Hematopoietic multipotent progenitor cell treated with erythropoietin and hydrocortisone succinate and interleukin-3 and kit ligand, for 15 days (in vitro differentiated cells): ENCODE measurements at regions not wholly inside any gene's neighbourhood (a gene's known extent, or its start where the extent isn't known, plus 50 kb on each side); places are given as distances from the start of the nearest gene placed in this dataset.
A peak's percentile ranks its signal among the peaks of the same experiment; 100 is the strongest.
"Not testable (repeated sequence)": the region's sequence is repeated elsewhere in the genome, so short reads cannot be mapped to it uniquely, and the experiment has no call there.

Source experiments
- DNase-seq: peaks from one replicate; pipeline ENCODE4 v3.0.0-alpha.2; 2015; ENCODE audit warnings: low spot score

- no peak for DNase-seq
These were observed 408.2 kb downstream of the SEC14L1 start for GRCh38 chr17:77548967-77549366.

- peak; percentile 29 for DNase-seq
These were observed 408.7 kb upstream of the TNRC6C start for GRCh38 chr17:77549726-77550366.

- no peak for DNase-seq
These were observed 404.9 kb upstream of the TNRC6C start for GRCh38 chr17:77553459-77554066.

DNA sequence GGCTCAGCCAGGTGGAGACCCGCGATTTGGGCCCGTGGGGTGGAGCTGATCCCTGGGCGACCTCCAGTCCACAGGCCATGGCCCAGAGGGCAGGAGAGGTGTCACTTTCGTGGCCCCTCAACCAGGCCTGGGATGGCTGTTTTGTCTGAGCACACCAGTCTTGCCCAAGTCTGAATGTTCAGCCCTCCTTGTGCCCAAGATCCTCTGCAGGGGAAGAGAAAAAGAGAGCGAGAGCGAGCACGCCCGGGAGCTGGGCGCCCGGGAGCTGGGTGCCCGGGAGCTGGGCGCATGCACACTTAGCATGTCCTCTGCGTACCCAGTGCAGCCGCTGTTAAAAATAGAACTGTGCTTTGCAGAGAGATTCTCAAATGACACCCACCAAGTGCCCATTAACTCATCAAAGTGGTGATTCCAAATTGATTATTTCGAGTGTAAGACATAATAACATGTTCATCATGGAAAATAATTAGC is 403.3 kb upstream of the TNRC6C start:
- DNase-seq = no peak

- no peak for DNase-seq
These were observed 402.7 kb upstream of the TNRC6C start for GRCh38 chr17:77555741-77556291.

DNA sequence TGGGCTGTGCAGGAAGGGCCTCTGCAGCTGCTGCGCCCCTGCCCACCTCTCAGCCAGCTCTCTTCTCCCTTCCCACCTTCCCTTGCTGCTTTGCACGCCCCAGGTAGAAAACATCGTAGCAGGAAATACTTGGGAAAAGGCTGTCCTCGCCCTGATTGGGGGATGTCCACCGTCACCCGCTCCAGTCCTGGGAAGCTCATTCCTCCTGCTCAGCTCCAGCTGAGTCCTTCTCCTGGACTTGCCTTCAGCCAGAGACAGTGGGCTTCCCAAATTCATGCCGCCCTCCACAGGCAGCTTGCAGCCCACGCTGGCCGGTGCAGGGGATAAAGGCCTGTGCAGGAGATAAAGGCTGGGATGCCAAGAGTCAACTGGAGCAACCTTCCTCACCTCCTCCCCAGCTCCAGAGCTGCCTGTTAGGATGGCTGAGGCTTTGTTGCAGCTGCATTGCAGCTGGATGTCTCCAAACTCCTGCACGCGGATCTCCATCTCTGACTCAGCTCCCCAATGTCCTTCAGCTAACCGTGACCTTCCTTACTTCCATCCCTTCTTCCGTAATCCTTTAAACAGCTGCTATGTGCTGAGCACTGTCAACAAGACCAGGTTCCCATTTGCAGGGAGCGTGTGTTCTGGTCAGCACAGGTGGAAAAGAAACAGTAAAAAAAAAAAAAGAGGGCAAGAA is 402.0 kb upstream of the TNRC6C start:
- no peak for DNase-seq

- no peak for DNase-seq
These were observed 399.5 kb upstream of the TNRC6C start for GRCh38 chr17:77558846-77559626.

DNA sequence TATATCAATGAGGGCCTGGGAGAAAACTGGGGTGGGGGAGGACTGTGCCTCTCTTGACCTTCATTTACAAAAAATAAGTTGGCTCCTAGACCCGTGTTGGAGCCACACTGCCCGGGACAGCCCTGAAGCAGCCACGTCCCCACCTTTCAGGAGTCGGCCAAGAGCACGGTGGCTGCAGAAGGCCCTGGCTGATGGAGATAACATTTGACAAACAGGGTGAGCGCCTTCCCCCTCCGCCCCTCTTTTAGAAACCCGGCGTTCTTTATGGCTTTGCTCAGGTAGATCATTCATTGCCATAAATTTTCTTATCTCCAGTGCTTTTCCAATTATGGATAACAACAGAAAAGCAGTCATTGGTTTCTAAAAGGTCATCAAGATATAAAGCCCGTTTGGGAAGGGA is 398.1 kb upstream of the TNRC6C start:
- peak; percentile 67 for DNase-seq

GRCh38 chr17:77560841-77561240 is 397.7 kb upstream of the TNRC6C start:
- DNase-seq = no peak

DNA sequence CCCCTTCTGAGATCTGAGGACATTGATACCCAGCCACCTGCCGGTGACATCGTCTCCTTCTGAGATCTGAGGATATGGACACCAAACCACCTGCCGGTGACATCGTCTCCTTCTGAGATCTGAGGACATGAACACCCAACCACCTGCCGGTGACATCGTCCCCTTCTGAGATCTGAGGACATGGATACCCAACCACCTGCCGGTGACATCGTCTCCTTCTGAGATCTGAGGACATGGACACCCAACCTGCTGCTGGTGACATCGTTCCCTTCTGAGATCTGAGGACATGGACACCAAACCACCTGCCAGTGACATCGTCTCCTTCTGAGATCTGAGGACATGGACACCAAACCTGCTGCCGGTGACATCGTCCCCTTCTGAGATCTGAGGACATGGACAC is 396.1 kb upstream of the TNRC6C start:
- DNase-seq = not testable (repeated sequence)

GRCh38 chr17:77563439-77564102 is 394.9 kb upstream of the TNRC6C start:
- no peak for DNase-seq

GRCh38 chr17:77564278-77564920 is 394.1 kb upstream of the TNRC6C start:
- DNase-seq = no peak

DNA sequence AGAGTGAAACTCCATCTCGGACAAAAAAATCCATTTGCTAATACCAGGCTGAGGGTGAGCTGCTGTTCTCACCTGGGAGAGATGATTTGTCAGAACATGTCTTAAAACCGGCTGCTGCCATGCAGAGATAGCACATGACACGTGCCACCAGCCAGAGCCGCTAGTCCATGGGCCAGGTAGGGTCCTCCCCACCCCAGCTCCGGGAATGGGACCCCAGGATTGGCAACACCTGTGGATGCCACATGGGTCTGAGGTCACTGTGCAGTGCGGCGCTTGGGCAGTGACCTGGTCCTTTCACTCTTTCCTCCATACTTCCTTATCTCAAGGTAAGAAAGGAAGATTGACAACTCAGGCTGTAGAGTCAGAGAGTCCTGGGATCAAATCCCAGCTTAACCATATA is 393.3 kb upstream of the TNRC6C start:
- DNase-seq = no peak

DNA sequence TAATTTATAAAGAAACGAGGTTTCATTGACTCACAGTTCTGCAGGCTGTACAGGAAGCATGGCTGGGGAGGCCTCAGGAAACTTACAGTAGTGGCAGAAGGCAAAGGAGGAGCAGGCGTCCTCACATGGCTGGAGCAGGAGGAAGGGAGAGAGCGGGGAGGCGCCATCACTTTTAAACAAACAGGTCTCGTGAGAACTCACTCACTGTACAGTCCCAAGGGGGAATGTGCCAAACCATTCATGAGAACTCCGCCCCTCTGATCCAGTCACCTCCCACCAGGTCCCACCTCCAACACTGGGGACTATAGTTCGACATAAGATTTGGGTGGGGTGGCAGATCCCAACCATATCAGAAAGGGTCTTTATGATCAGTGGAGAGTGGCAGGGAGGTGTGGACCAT is 392.4 kb upstream of the TNRC6C start:
- no peak for DNase-seq

- DNase-seq = no peak
These were observed 391.9 kb upstream of the TNRC6C start for GRCh38 chr17:77566566-77567138.

DNA sequence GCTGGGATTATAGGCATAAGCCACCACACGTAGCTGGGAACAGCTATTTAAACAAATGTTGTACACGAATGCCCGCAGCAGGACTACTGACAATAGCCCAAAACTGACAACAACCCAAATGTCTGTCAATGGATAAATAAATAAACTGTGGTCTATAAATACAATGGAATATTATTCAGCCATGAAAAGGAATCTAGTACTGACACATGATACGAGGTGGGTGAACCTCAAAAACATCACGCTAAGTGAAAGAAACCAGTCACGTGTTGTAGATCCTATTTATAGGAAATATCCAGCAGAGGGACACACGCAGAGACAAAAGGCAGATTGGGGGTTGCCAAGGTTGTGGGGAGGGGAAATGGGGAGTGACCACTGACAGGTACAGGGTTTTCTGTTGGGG is 390.0 kb upstream of the TNRC6C start:
- DNase-seq = no peak

- DNase-seq = peak; percentile 45
These were observed 388.5 kb upstream of the TNRC6C start for GRCh38 chr17:77569846-77570564.

DNA sequence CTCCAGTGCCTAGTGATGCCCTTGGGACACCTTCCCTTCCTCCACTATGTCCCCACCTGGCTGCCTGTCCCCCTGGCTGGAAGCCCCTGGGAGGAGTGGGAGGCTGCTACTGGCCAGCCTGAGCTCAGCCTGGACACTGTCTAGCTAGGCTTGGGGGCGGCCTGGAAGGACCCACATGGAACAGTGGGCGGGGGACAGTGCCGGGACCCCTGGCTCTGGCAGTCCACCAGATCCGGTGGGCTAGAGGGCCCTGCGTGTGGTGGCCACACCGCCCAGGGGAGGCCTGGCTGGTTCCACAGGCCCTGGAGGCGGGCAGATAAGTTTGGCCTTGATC is 388.0 kb upstream of the TNRC6C start:
- no peak for DNase-seq

GRCh38 chr17:77571155-77571981 is 387.1 kb upstream of the TNRC6C start:
- peak; percentile 96 for DNase-seq
